ENCODE measurements at regions not wholly inside any gene's neighbourhood (a gene's known extent, or its start where the extent isn't known, plus 50 kb on each side); places are given as distances from the start of the nearest gene placed in this dataset.
"Not testable (repeated sequence)": the region's sequence is repeated elsewhere in the genome, so short reads cannot be mapped to it uniquely, and the experiment has no call there.

DNA sequence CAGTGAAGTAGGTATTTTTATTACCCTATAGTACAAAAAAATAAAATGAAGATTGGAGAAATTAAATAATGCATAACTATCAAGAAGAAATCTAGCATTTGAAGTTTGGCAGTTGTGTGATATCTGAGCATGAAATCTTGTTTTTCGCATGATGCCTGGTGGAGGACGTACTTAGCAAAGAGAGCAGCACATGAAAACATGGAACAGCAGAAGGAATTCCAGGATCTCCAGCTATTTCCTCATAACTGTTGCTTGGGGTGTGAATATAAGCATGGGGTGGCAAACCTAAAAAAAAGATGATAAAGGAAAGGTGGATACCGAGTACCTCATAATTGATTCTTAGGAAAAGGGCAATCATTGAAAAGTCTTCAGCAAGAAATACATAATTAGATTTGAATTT lies 174.3 kb upstream of the FAM3C start:
- no peak for DNase-seq (ENCODE audit: low read depth in 2 of 2)

DNA sequence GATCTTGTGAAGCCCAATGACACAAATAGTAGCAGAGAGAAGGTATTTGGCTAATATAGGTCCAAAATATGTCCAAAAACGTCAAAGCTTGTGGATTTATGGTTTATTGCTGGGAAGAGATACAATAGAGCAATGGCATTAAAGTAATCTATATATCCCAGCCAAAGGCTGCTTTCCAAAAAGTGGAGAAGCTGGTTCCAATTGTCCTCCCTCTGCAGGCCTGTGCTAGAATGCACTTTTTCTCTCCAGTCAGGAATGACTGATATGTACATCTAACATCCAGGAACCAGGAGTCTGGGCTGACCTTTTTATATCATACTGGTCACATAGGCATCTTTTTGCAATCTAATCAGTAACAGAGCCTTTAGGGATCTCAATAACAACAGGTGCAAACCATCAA lies 167.1 kb upstream of the FAM3C start:
- DNase-seq (ENCODE audit: low read depth in 2 of 2): no peak

DNA sequence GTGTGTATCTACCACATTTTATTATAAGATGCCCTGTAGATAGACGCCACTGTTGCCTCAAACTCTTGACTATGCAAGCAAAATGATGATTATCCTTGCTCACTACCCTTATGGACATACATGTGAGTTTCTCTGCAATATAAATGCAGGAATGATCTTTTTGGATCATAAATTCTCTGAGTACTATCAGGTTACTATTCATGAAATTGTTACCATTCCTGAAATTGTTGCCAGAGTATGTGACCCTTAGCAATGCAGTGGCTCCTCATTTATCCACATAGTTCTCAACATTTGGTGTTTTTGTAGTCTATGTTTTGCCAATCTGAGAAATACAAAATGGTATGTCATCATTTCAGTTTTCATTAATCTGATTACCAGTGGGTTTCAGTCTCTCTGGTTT lies 166.2 kb upstream of the FAM3C start:
- DNase-seq (ENCODE audit: low read depth in 2 of 2): peak; percentile 24 to 43

DNA sequence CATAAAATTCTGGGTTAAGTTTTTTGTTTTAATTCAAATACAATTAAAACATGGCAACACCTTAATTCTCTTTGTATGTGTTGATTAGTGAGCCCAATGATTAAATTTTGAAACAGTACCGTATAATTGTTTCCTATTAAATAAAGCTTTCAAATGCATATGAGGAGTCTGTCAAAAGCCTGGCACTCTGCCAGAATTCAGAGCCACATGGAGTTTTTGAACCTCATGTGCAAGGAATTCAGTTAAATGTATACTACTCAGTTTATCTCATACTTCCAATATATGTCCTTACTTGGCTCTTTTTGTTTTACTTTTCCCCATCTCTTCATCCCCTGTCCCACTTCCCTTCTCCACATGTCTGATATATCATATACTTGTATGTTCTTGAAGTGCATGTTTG lies 165.6 kb upstream of the FAM3C start:
- no peak for DNase-seq (ENCODE audit: low read depth in 2 of 2)

DNA sequence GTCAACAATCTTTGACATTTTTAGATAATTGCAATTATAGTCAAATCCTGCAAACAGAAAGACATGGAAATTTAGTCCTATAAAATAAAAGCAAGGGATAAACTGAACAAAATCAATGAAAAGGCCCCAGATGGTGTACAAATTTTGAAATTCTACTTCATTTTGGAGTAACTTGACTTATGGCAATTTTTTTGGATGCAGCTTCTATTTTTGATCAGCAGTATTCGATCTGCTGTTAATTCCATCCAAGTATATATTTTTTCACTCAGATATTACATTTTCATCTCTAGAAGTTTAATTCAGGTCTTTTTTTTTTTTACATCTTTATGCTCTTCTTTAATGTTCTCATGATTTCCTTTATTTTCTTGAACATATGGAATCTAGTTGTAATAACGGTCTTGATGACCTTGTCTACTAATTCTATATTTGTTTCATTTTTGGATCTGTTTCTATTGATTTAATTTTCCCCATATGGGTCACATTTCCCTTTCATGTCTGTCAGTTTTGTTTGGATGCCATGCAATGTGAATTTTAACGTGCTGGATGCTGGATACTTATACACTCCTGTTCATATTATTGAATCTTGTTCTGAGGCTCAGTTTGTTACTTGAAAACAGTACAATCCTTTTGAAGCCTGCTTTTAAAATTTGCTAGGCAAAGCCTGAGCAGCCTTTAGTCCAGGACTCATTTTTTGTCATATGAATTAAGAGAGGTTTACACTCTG lies 164.3 kb upstream of the FAM3C start:
- no peak for DNase-seq (ENCODE audit: low read depth in 2 of 2)

DNA sequence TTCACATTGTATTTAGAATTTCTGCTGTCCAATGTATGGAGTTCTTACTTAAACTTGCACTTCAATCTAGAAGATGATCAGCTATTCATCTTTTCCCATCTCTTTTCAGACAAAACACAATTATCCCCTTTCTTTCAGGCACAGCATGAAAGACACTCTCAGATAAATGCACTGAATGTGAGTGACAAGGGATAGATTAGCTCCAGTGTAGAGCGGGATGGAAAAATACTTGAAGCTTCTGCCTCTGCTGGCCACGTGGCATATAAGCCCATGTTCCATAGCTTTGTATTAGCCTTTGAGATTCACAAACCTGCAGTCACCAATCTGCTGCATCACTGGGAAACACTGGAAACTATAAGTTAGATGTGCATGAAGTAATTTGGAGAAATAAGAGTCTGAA lies 162.2 kb upstream of the FAM3C start:
- no peak for DNase-seq (ENCODE audit: low read depth in 2 of 2)

DNA sequence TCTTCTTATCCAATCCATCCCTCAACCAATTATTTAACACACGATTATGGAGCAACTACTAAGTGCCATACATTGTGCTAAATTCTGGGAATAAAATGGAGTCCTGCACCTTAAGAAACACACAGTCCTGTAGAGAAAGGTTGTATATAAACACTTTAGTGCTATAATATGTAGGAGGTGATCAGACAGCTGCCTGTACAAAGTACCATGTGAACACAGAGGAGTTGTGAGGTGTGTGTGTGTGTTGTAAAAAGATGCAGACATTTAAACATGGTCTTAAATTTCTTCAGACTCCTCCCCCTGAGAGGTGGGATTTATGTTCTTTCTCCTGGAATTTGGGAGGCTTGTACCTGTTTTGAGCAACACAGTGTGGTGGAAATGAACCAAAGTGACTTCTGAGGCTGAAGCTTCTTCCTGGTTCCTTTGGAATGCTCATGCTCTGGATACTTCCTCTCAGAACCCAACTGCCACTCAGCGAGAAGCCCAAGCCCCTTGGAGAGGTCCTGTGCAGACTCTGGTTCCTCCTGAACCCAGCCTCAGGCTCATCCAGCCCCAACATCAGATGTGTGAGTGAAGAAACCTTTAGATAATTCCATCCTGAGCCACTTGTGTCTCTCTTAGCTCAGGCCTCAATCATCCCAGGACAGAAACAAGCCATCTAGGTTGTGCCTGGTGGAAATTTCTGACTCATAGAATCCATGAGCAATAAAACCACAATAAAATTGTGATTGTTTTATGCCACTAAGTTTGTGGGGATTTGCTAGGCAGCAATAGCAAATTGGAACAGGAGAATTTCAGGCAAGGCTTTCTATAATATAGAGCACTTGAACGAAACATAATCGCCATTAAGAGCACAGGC lies 161.2 kb upstream of the FAM3C start:
- no peak for DNase-seq (ENCODE audit: low read depth in 2 of 2)

DNA sequence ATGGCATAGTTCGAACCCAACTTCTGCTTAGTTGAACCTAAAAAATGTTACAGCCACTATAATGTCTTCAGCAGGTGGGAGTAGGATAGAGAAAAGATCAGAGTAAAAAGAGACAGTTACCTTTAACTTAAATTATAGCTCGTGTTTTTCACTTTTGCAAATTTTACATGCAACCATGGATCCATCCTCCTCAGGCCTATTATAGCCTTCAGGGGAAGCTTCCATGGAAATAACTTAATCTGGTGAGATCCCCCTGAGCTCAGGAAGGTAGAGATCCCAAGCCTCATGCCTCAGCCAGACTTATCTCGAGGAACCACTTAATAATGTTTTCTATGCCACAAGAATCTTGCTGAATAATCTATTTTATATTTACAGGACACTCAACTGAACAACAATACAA lies 159.4 kb upstream of the FAM3C start:
- DNase-seq (ENCODE audit: low read depth in 2 of 2): no peak

DNA sequence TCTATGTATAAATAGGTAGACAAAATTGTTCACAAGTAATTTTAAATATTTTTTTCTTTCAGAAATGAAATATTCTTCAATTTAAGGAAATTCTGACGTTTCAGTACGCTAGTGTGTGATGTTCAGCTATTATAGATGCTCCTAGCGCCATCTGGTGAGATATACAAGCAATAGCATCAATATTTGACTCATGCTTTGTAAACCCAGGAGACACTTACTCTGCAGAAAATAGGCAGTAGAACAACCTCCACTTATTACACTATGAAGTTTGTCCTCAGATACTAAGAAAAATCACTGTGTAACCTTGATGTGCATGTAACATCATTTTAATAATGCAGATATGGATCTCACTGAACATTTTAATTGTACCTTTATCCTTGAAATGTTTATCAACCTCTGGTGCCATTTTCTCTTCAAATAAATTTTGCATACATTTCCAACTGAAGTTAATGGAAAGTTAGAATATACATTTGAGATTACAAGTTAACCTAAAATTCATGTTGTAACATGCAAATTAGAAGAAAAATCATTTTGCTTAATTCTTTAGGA lies 151.5 kb upstream of the FAM3C start:
- peak in 1 of 2 experiments; percentile 26 for DNase-seq (ENCODE audit: low read depth in 2 of 2)

DNA sequence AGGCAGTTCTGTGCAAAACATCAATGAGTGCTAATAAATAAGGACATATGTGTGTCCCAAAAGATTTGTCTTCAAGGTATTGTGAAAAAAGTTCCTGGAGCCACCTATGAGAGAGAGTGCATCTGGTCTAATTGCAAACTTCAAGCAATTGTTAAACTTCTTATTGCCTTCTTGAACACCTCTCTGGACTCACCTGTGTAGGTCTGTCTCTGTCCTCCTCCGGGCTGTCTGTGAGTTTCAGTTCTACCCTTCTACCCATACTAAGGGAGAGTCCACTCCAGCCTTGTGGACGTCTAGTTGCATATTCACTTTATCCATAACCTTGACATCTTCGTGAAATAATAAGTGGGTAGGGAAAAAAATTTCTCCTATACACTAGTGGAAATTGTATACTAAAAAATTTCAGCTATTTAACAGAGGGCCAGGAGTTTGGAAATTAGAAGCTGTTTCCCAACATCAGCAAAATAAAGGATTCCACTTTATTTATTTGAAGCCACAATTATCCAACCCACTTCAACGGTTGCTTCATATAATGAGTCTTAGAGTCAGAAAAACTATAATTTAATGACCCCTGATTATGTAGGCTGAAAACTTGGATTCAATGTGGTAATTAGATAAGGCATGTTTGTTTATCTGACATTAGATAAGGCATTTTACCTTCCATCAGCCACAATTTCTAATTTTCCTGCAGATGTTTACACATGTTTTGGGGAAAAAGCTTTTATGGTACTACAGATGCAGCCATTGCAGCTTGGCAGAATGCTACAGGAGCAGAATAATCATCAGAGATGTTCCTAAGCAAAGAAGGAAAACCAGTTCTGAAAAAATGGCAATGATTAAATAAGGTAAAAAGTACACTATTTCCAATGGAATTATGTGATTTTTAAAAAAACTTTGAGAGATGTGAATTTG lies 150.8 kb upstream of the FAM3C start:
- no peak for DNase-seq (ENCODE audit: low read depth in 2 of 2)

DNA sequence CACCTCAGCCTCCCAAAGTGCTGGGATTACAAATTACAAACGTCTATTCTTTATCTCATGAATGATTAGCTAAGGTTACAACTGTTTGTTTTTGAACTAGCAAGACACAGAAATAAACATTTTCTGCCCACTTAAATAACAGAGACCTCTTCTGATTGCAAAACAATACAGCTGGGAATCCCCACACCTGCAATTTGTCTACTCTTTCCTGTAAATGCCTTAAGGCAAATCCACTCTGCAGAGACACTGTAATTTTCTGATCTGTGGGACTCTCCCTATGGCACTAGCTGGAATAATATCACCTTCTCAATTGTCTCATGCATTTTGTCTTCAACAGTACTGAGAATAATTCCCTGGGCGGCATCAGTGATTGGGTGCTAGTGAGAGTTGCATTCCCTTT lies 149.3 kb upstream of the FAM3C start:
- DNase-seq (ENCODE audit: low read depth in 2 of 2): no peak

DNA sequence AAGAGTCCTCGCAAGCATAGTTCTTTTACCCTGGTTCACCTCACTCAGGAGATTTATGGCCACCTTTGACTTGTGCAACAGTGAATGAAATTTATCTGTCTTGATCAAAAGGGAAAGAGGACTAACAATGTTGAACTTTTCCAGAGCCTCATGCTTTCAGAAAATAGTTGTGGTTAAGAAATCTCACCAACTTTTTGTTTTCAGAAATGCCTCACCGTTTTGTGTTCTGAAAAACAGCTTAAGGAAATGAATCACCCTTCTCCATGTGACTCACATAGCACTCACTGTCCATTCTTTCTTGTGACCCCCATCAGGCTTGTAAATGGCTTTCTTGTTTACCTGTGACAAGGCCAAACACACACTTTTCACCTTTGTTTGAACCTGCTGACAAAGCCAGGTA lies 148.6 kb upstream of the FAM3C start:
- DNase-seq (ENCODE audit: low read depth in 2 of 2): peak; percentile 85 to 86

DNA sequence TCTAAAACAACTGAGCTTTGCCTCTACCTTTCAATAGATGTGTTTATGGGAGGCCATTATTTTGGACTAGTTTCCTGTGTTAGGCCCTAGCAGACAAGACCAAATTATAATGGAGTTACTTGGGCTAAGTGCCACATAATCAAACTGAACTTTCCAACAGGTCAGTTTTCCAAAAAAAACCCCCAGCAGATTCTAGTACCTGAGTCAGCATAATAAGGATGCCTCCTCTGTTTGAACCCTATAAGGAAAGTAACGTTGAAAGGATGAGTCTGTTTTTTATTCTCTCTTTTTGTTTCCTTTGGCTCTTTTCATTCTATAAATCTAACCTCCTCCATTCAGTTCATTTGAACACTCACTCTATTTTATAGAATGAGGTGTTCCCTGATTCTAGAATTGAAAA lies 148.1 kb upstream of the FAM3C start:
- no peak for DNase-seq (ENCODE audit: low read depth in 2 of 2)

DNA sequence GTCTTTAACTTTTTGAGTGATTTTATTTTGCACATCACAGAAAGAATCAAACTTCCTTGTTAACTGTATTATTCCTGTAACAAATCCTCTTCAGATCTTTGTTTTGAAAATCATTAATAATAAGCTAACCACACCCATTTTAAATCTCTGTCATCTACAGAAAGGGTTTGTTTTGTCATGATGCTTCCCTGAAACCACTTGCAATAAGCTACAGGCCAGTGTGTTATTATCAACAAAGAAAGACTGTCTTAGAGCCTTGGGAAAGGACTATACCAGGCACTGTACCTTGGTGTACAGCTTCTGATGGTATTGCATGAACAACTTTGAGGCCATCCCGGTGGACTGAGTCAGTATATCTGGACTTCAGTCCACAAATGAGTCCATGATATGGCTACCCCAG lies 145.3 kb upstream of the FAM3C start:
- DNase-seq (ENCODE audit: low read depth in 2 of 2): no peak

DNA sequence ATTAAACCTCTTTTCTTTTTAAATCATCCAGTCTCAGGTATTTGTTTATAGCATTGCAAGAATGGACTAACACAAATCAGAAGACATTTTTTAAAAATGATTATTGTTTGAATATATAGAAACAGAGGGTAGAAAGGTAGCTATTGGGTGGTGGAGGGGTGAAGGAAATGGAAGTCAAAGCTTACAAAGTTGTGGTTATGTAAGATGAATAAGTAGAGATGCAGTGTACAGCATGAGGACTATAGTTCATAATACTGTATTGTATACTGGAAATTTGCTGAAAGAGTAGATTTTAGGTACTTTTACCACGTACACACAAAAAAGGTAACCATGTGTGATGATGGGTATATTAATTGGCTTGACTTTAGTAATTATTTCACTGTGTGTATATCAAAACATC lies 144.0 kb upstream of the FAM3C start:
- no peak for DNase-seq (ENCODE audit: low read depth in 2 of 2)

DNA sequence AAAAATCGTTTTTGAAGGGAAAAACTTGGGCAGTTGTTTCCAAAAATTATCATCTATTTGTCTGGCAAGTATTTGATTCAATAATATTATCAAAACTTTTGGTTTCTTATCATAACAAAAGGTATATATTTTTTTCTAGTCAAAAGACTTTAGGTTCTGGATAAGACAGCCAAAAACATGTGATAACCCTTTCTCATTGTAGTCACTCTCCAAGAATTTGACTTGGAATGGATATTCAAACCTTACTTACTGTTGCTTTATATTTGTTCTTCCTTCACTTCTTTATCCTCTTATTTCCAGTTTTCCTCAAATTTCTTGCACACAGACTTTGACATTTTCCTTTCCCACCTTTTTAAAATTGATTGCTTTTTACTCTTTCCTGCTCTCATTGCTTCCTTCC lies 140.9 kb upstream of the FAM3C start:
- DNase-seq (ENCODE audit: low read depth in 2 of 2): no peak

DNA sequence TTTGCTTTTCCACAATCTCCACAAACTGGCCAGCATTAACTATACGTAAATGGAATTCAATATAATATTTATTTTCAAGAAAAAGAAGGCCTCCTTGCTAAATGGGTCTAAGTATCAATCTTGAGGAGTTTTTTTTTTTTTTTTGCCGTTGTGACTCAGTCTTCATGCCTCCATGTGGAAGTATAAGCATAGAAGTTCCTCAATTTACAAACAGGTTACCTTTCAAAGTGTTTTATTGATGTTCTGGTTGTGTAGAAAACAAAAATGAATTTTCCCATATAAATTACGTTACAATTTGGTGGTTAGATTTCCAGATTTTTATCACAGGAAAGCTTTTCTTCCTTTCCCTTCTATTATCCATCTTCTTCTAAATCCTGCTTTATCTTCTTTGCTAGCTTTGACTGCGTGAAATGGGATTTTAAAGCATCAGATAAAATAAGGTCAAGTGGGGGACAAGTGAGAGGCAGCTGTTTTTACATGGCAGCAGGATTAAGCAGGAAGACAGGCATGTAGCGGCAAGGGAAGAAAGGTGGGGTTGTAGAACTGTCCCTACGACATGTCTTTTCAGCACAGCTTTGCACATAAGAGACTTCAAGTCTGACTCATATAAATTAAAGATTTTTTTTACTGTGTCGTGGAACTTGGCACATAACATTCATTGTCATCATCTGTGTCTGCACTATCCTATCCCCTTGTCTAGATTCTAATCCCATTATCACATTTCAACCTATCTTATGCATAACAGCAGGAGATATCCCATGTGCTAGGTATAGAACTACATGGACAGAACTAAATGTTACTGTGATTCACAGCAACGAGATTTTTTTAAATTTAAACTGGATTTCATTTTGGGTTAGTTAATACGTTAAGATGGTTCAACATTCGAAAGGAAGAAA lies 135.3 kb upstream of the FAM3C start:
- no peak for DNase-seq (ENCODE audit: low read depth in 2 of 2)

DNA sequence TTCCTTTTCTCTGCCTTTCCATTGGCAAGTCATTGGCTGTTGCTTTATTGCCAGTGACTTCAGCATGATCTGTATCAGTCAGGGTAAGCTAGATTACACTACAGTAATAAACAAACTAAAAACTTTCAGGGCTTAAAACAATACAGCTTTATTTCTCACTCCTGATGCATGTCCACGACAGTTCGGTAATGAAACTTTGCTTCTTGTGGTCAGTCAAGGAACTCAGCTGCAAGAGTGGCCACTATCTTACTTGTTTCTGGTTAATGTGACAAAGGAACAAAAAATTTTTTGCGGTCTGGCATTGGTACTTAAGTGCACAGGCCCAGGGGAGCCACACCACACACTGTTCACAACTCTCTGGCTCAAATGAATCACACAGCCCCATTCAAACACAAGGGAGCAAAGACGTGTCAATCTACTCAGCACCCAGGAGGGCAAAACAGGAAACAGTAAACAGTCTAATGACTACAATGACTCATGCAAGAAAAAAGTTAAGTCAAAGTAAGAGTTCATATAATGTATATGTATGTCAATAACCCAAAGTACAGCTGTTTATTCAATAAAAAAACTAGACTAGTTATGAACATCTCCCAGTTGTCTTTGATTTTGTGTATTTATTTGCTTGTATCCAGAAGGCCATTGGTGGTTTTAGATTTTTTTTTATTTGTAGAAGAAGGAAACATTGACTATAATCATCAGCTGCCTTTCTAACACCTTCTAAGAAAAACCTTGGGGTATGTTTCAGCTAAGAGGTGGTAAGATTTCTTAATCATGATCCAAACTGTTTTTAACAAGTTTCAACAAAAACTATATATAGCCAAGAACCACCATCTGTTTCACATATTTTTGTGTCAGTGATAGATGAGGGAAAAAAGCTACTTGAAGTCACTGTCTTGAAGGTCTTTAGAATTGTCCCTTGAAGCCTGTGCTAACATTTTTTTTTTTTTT lies 134.4 kb upstream of the FAM3C start:
- peak; percentile 60 to 66 for DNase-seq (ENCODE audit: low read depth in 2 of 2)

DNA sequence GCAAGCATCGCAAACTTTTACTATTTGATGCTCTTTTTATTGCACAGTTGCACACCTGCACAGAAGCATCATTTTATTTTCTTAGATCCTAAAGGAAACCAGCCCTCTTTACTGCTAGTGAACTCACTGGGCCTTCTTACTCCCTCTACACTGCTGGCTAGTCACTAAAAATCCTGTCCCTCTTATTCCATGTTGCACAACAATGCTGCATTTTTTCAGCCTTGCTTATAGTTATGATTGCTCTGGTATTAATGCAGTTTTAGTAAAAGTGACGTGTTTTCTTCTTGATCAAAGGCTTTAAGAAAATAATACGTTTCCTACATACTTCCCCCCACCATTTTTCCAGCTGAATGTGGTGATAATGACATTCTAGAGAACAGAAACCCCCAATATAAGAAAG lies 132.9 kb upstream of the FAM3C start:
- no peak for DNase-seq (ENCODE audit: low read depth in 2 of 2)

DNA sequence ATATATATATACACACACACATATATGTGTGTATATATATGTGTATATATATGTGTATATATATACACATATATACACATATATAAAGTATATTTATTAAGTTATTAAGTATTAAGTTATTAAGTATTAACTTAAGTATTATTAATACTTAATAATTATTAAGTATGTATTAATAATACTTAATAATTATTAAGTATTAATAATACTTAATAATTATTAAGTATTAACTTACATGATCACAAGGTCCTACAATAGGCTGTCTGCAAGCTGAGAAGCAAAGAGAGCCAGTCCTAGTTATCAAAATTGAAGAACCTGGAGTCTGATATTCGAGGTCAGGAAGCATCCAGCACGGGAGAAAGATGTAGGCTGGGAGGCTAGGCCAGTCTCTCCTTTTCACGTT lies 130.1 kb upstream of the FAM3C start:
- DNase-seq (ENCODE audit: low read depth in 2 of 2): not testable (repeated sequence)

All from fibroblast of skin of left biceps (primary cell).